Mesendoderm (in vitro differentiated cells): ENCODE measurements at regions not wholly inside any gene's neighbourhood (a gene's known extent, or its start where the extent isn't known, plus 50 kb on each side); places are given as distances from the start of the nearest gene placed in this dataset.
"Not testable (repeated sequence)": the region's sequence is repeated elsewhere in the genome, so short reads cannot be mapped to it uniquely, and the experiment has no call there.

Experiments
- DNase-seq: peaks from one replicate; pipeline ENCODE4 v3.0.0; 2013
- H2AK5ac ChIP-seq: 2 replicates; pipeline ENCODE4 v1.6.1; 2013; ENCODE audit warnings: low read length, inconsistent platforms
- H2BK120ac ChIP-seq: 2 replicates; pipeline ENCODE4 v1.6.1; 2013; ENCODE audit warnings: low read depth, mild to moderate bottlenecking, low read length, moderate library complexity, mixed read lengths
- H2BK15ac ChIP-seq: replicated peaks from 2 replicates; pipeline ENCODE4 v1.6.1; 2013; ENCODE audit warnings: low read depth, mild to moderate bottlenecking, moderate library complexity
- H2BK5ac ChIP-seq: 2 replicates; pipeline ENCODE4 v1.6.1; 2013; ENCODE audit warnings: low read length, inconsistent platforms
- H3K18ac ChIP-seq: 2 replicates; pipeline ENCODE4 v1.6.1; 2013; ENCODE audit warnings: mild to moderate bottlenecking, low read length, mixed read lengths
- H3K23ac ChIP-seq: one replicate; pipeline ENCODE4 v1.6.1; 2013; ENCODE audit warnings: low read length
- H3K27ac ChIP-seq: 2 replicates; pipeline ENCODE4 v1.5.1; 2013; ENCODE audit warnings: low read depth, mild to moderate bottlenecking, inconsistent platforms, low read length, moderate library complexity
- H3K27me3 ChIP-seq: 2 replicates; pipeline ENCODE4 v1.6.1; 2013; ENCODE audit warnings: low read length, control low read depth, mild to moderate bottlenecking, inconsistent platforms; ENCODE audit not compliant: insufficient read depth, poor library complexity
- H3K36me3 ChIP-seq: 2 replicates; pipeline ENCODE4 v1.6.1; 2013; ENCODE audit warnings: low read length, inconsistent platforms; ENCODE audit not compliant: control insufficient read depth, insufficient read depth
- H3K4ac ChIP-seq: one replicate; pipeline ENCODE4 v1.6.1; 2013; ENCODE audit warnings: low read depth, mild to moderate bottlenecking, low read length, moderate library complexity
- H3K4me1 ChIP-seq: 2 replicates; pipeline ENCODE4 v1.6.1; 2013; ENCODE audit warnings: low read depth, low read length, inconsistent platforms; ENCODE audit not compliant: control insufficient read depth
- H3K4me2 ChIP-seq: 2 replicates; pipeline ENCODE4 v1.6.1; 2013; ENCODE audit warnings: low read length
- H3K4me3 ChIP-seq: 2 replicates; pipeline ENCODE4 v1.5.1; 2013; ENCODE audit warnings: mild to moderate bottlenecking, low read length
- H3K56ac ChIP-seq: one replicate; pipeline ENCODE4 v1.6.1; 2013; ENCODE audit warnings: low read length
- H3K79me1 ChIP-seq: 2 replicates; pipeline ENCODE4 v1.6.1; 2013; ENCODE audit warnings: low read length, inconsistent platforms
- H3K79me2 ChIP-seq: 2 replicates; pipeline ENCODE4 v1.6.1; 2013; ENCODE audit warnings: mild to moderate bottlenecking, low read length; ENCODE audit not compliant: control insufficient read depth, insufficient read depth
- H3K9ac ChIP-seq: 2 replicates; pipeline ENCODE4 v1.6.1; 2013; ENCODE audit warnings: low read length, inconsistent platforms
- H4K5ac ChIP-seq: one replicate; pipeline ENCODE4 v1.6.1; 2013; ENCODE audit warnings: low read length
- H4K8ac ChIP-seq: one replicate; pipeline ENCODE4 v1.6.1; 2013; ENCODE audit warnings: low read depth, mild to moderate bottlenecking, control low read depth, low read length, moderate library complexity
- WGBS: extraction: QIAGEN DNeasy Blood & Tissue Kit; methylation state at CpG from one replicate; pipeline ENCODE4 v1.1.7; 2013; ENCODE audit warnings: low lambda C conversion rate, missing lambda C conversion rate; ENCODE audit not compliant: insufficient coverage; ENCODE audit errors: extremely low coverage; 5-methylcytosine and 5-hydroxymethylcytosine counted together

DNA sequence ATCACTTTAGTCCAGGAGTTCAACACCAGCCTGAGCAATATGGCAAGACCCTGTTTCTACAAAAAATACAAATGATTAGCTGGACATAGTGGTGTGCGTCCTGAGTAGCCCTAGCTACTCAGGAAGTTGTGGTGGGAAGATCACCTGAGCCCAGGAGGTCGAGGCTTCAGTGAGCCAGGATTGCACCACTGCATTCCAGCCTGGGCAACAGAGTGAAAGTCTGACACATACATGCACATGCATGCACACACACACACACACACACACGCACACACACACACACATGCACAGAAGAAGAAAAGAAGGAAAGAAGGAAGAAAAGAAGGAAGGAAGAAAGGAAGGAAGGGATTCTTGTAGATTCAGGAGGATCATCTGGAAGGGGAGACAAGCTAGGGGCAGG, 104.4 kb upstream of the USP25 start:
- no peak overlapping the region for H3K23ac ChIP-seq
- H3K27ac ChIP-seq: no peak overlapping the region
- H3K56ac ChIP-seq: no peak overlapping the region
- no peak overlapping the region for H3K9ac ChIP-seq
- no peak overlapping the region for H3K4me2 ChIP-seq
- no peak overlapping the region for H2BK120ac ChIP-seq
- no peaks in the 10 kb centered on the region for H3K36me3 ChIP-seq
- H3K79me1 ChIP-seq: no peaks in the 10 kb centered on the region
- DNase-seq: no peak
- H3K4ac ChIP-seq: no peak overlapping the region
- no peaks in the 10 kb centered on the region for H3K79me2 ChIP-seq
- H3K4me1 ChIP-seq: no peaks in the 10 kb centered on the region
- H2BK5ac ChIP-seq: no peak overlapping the region
- no peak overlapping the region for H2BK15ac ChIP-seq
- no peak overlapping the region for H2AK5ac ChIP-seq
- no peak overlapping the region for H4K8ac ChIP-seq
- H3K4me3 ChIP-seq: no peak overlapping the region
- no peaks in the 10 kb centered on the region for H3K27me3 ChIP-seq
- no peak overlapping the region for H3K18ac ChIP-seq
- WGBS: no CpG with 5 or more reads among the region's 3 CpGs
- no peak overlapping the region for H4K5ac ChIP-seq

DNA sequence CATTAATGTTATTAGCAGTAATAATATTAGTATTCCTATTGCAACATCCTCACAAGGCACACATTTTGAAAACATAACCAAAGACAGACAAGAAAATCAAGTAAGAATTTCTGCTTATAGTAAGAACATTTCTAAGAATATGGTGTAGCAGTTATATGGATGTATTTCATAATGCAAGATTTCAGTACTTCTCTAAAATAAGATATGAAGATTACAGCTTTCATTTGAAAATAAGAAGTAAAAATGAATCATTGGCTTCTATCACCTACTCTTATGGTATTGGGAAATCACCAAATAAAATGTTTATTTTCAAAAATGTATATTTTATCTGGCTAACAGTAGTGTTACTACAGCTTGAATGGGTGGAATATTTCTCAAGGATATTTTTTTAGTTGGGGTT, 103.8 kb upstream of the USP25 start:
- Histone ChIP-seq H2BK120ac (no peak overlapping the region), H3K27me3 (no peaks in the 10 kb centered on the region), H3K56ac (no peak overlapping the region), H3K27ac (no peak overlapping the region), H4K8ac (no peak overlapping the region), H3K18ac (no peak overlapping the region), H3K4me1 (no peaks in the 10 kb centered on the region), H3K4me3 (no peak overlapping the region), H2BK5ac (no peak overlapping the region), H3K79me1 (no peaks in the 10 kb centered on the region), H4K5ac (no peak overlapping the region), H3K4ac (no peak overlapping the region), H2AK5ac (no peak overlapping the region), H3K23ac (no peak overlapping the region), H3K4me2 (no peak overlapping the region), H3K36me3 (no peaks in the 10 kb centered on the region), H3K9ac (no peak overlapping the region), H2BK15ac (no peak overlapping the region), H3K79me2 (no peaks in the 10 kb centered on the region)
- DNase-seq: no peak

DNA sequence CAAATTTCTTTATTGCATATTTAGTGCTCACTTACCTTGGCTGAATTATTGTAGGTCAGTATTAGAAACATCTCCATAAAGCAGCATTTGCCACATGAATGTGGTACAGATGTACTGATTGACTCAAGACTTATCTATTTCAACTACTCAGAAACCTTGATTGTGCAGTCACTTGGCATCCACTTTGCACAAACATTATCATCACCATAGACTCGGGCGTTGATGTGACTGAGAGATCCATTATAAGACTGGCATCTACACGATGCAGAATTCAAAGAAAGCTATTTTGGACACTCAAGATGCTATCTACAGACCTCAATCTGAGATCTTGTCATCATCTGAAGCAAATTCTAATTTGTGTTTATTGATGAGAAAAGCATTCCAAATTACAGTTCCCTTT, 102.8 kb upstream of the USP25 start:
- H3K4ac ChIP-seq: no peak overlapping the region
- no peak overlapping the region for H3K23ac ChIP-seq
- no peak overlapping the region for H3K4me2 ChIP-seq
- H3K79me1 ChIP-seq: no peaks in the 10 kb centered on the region
- DNase-seq: no peak
- H3K27ac ChIP-seq: no peak overlapping the region
- H3K9ac ChIP-seq: no peak overlapping the region
- WGBS: no CpG with 5 or more reads among the region's 3 CpGs
- no peak overlapping the region for H2BK120ac ChIP-seq
- no peaks in the 10 kb centered on the region for H3K4me1 ChIP-seq
- no peaks in the 10 kb centered on the region for H3K36me3 ChIP-seq
- H3K56ac ChIP-seq: no peak overlapping the region
- H3K4me3 ChIP-seq: no peak overlapping the region
- no peak overlapping the region for H2BK5ac ChIP-seq
- H3K18ac ChIP-seq: no peak overlapping the region
- no peak overlapping the region for H2BK15ac ChIP-seq
- no peaks in the 10 kb centered on the region for H3K27me3 ChIP-seq
- H2AK5ac ChIP-seq: no peak overlapping the region
- no peaks in the 10 kb centered on the region for H3K79me2 ChIP-seq
- no peak overlapping the region for H4K5ac ChIP-seq
- no peak overlapping the region for H4K8ac ChIP-seq

DNA sequence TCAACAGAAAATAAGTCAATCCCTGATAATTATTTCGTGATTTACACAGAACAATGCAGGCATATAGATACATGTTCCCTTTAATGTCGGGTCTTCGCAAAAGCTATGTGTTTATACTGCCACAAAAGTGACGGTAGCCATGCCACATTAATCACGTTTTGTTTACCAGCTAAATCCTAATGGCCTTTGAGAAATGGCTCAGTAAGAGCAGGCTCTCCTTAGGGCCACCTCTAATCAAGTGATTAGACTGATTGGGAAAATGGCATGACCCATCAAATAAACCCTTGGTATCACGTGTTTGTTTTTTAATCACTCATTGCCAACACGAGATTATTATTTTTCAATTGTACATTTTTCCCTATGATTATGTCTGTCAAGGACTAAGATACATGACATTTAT, 102.0 kb upstream of the USP25 start:
- no peaks in the 10 kb centered on the region for H3K36me3 ChIP-seq
- no peak overlapping the region for H4K8ac ChIP-seq
- H3K4me3 ChIP-seq: no peak overlapping the region
- no peaks in the 10 kb centered on the region for H3K79me2 ChIP-seq
- no peak overlapping the region for H3K9ac ChIP-seq
- H4K5ac ChIP-seq: no peak overlapping the region
- WGBS: no CpG with 5 or more reads among the region's 7 CpGs
- no peak overlapping the region for H3K4me2 ChIP-seq
- no peak overlapping the region for H2BK5ac ChIP-seq
- H3K18ac ChIP-seq: no peak overlapping the region
- H3K27ac ChIP-seq: no peak overlapping the region
- H2BK15ac ChIP-seq: no peak overlapping the region
- no peaks in the 10 kb centered on the region for H3K4me1 ChIP-seq
- H3K79me1 ChIP-seq: no peaks in the 10 kb centered on the region
- no peak overlapping the region for H3K4ac ChIP-seq
- no peak for DNase-seq
- H3K23ac ChIP-seq: no peak overlapping the region
- H3K27me3 ChIP-seq: no peaks in the 10 kb centered on the region
- no peak overlapping the region for H2BK120ac ChIP-seq
- no peak overlapping the region for H2AK5ac ChIP-seq
- H3K56ac ChIP-seq: no peak overlapping the region

DNA sequence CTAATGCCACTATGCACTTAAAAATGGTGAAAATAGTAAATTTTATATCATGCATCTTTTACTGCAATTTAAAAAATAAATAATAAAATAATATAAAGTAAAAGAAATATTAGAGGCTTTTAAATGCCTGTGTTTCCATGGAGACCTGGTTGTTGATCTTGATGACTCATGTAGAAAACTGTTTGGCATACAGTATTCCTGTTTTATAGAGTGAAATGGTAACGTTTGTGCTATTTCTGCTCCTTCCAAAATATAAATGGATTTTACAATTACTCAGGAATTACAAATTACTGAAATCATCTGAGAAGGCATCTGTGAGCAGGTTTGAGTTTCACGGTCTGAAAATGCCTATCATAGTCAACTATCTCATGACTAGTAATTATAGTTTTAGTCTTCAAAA, 98.4 kb upstream of the USP25 start:
- no peak overlapping the region for H3K23ac ChIP-seq
- H2BK120ac ChIP-seq: no peak overlapping the region
- no peak overlapping the region for H3K4ac ChIP-seq
- H3K27ac ChIP-seq: no peak overlapping the region
- no peaks in the 10 kb centered on the region for H3K27me3 ChIP-seq
- H4K8ac ChIP-seq: no peak overlapping the region
- H3K18ac ChIP-seq: no peak overlapping the region
- no peaks in the 10 kb centered on the region for H3K79me2 ChIP-seq
- H3K56ac ChIP-seq: no peak overlapping the region
- H3K4me1 ChIP-seq: no peaks in the 10 kb centered on the region
- H3K4me2 ChIP-seq: no peak overlapping the region
- DNase-seq: no peak
- H2BK5ac ChIP-seq: no peak overlapping the region
- H2AK5ac ChIP-seq: no peak overlapping the region
- no peak overlapping the region for H2BK15ac ChIP-seq
- no peak overlapping the region for H4K5ac ChIP-seq
- no peak overlapping the region for H3K9ac ChIP-seq
- no peak overlapping the region for H3K4me3 ChIP-seq
- no peaks in the 10 kb centered on the region for H3K79me1 ChIP-seq
- no CpG with 5 or more reads among the region's 2 CpGs for WGBS
- no peaks in the 10 kb centered on the region for H3K36me3 ChIP-seq

DNA sequence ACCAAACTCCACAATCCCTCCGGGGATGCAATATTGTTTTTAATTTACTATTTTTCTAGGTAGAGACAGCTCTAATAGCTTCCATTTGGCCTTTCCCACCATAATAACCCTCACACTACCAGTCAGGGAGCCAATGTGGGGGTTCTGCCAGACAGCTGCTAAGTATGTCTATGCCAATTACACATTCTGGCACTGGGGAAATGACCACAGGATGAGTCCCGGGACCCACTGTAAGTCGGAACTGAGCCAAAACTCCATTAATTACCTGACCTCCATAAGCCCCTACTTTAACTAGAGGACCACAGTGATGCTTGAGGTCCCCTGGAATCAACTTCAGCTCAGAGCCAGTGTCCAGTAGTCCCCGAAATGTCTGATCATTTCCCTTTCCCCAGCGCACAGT, 95.2 kb upstream of the USP25 start:
- H3K79me2 ChIP-seq, H3K4ac ChIP-seq: not testable (repeated sequence)
- no CpG with 5 or more reads among the region's 5 CpGs for WGBS

More for the DNA sequence above, 95.2 kb upstream of the USP25 start:
- H3K36me3 ChIP-seq, H2BK15ac ChIP-seq, H3K18ac ChIP-seq, H2BK5ac ChIP-seq, H4K5ac ChIP-seq, H4K8ac ChIP-seq, H3K56ac ChIP-seq, H3K4me2 ChIP-seq, H3K79me1 ChIP-seq, H3K4me1 ChIP-seq, H3K23ac ChIP-seq, H3K4me3 ChIP-seq, H2AK5ac ChIP-seq, H3K27ac ChIP-seq, DNase-seq, H3K9ac ChIP-seq, H3K27me3 ChIP-seq, H2BK120ac ChIP-seq: not testable (repeated sequence)
